OCI-LY7 (cell line): ENCODE measurements at regions not wholly inside any gene's neighbourhood (a gene's known extent, or its start where the extent isn't known, plus 50 kb on each side); places are given as distances from the start of the nearest gene placed in this dataset.

Experiments used
- BruUV-seq: library from RNA; stranded (reverse); fragments of 400-500 nt; replicated peaks from 2 replicates; lab custom pipeline; 2021; lab: Mats Ljungman, UMichigan
- CTCF ChIA-PET: fragments of 300-600 bp; sonication (Branson Sonifier 250); formaldehyde crosslinking; loops from one replicate; lab custom pipeline; 2022; ENCODE audit warnings: antibody characterized with exemption; ENCODE audit not compliant: unreplicated experiment; lab: Charles Lee
- POLR2A ChIA-PET: fragments of 300-600 bp; sonication (Branson Sonifier 250); formaldehyde crosslinking; loops from one replicate; lab custom pipeline; 2022; ENCODE audit warnings: antibody characterized with exemption; lab: Charles Lee
- DNase-seq: peaks from one replicate; pipeline ENCODE4 v3.0.0-alpha.2; 2015; ENCODE audit warnings: low spot score
- H2AFZ ChIP-seq: fragments of 200-600 bp; sonication (generic), shearing (Covaris generic); 2 replicates; pipeline ENCODE4 v1.6.1; 2014; ENCODE audit warnings: mild to moderate bottlenecking, antibody characterized with exemption, low read length, moderate library complexity
- H3K27ac ChIP-seq: fragments of 200-600 bp; sonication (generic); 2 replicates; pipeline ENCODE4 v1.5.1; 2014; ENCODE audit warnings: mixed run types, low read depth, mild to moderate bottlenecking, moderate library complexity, low read length, inconsistent platforms; ENCODE audit not compliant: poor library complexity, severe bottlenecking
- H3K36me3 ChIP-seq: fragments of 200-600 bp; sonication (generic); 2 replicates; pipeline ENCODE4 v1.6.1; 2014; ENCODE audit warnings: mild to moderate bottlenecking, antibody characterized with exemption, low read length, moderate library complexity, mixed read lengths; ENCODE audit not compliant: insufficient read depth
- H3K4me1 ChIP-seq: fragments of 200-600 bp; sonication (generic); 2 replicates; pipeline ENCODE4 v1.5.1; 2014; ENCODE audit warnings: mild to moderate bottlenecking, low read length; ENCODE audit not compliant: insufficient read depth, poor library complexity, severe bottlenecking
- H3K4me2 ChIP-seq: fragments of 200-600 bp; sonication (generic); 2 replicates; pipeline ENCODE4 v1.6.1; 2014; ENCODE audit warnings: mild to moderate bottlenecking, low read length
- H3K4me3 ChIP-seq: fragments of 200-600 bp; sonication (generic); 2 replicates; pipeline ENCODE4 v1.5.1; 2014; ENCODE audit warnings: mild to moderate bottlenecking, low read depth, low read length; ENCODE audit not compliant: poor library complexity, severe bottlenecking
- H3K79me2 ChIP-seq: fragments of 200-600 bp; sonication (generic); 2 replicates; pipeline ENCODE4 v1.6.1; 2016; ENCODE audit warnings: low read depth, mild to moderate bottlenecking, low read length, moderate library complexity, mixed read lengths; ENCODE audit not compliant: insufficient read depth
- H3K9me2 ChIP-seq: fragments of 200-600 bp; sonication (generic); 2 replicates; pipeline ENCODE4 v1.6.1; 2016; ENCODE audit warnings: mild to moderate bottlenecking, low read length, mixed read lengths; ENCODE audit not compliant: insufficient read depth
- H3K9me3 ChIP-seq: fragments of 200-600 bp; sonication (generic); 2 replicates; pipeline ENCODE4 v1.6.1; 2014; ENCODE audit warnings: mild to moderate bottlenecking, mixed run types, low read length, mixed read lengths
- H4K20me1 ChIP-seq: fragments of 200-600 bp; sonication (generic); 2 replicates; pipeline ENCODE4 v1.6.1; 2014; ENCODE audit warnings: mild to moderate bottlenecking, antibody characterized with exemption, low read length, moderate library complexity, mixed read lengths; ENCODE audit not compliant: insufficient read depth
- CTCF ChIP-seq: fragments of 200-600 bp; sonication (generic); conservative IDR thresholded peaks from 2 replicates; pipeline ENCODE4 v1.5.1; 2014; ENCODE audit warnings: mild to moderate bottlenecking, antibody characterized with exemption, low read length, moderate library complexity, mixed read lengths
- EZH2phosphoT487 ChIP-seq: fragments of 200-600 bp; sonication (generic); IDR thresholded peaks from 2 replicates; pipeline ENCODE4 v1.6.1; 2018; ENCODE audit warnings: low read depth, borderline replicate concordance, mild to moderate bottlenecking, mixed run types, antibody characterized with exemption, low read length, moderate library complexity, mixed read lengths
- intact Hi-C: fragments of 100-400 bp; cut with micrococcal nuclease; formaldehyde crosslinking; loops from one replicate; pipeline ENCODE4 v1.10.0; 2022; ENCODE audit not compliant: unreplicated experiment

DNA sequence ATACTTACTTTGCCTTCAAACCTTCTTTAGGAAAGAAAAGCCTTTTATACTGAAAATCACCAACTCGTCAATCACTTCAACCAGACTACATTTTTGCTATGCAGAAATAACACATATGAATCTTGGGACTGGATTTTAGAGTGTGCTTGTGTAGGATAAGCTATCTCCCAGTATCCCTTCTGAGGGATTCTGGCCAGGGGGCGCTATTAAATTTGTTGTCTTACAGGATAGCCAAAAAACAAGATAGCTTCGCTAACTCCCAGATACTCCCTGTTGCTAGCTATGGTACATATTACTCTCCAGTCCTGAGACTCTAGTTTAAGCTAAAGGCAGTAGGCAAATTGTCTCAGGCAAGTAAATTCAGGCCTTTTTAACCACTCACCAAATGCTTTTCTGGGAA lies 167.2 kb downstream of the LHFPL1 start:
- no peak for TF ChIP-seq CTCF
- no peak for TF ChIP-seq EZH2phosphoT487
- Histone ChIP-seq H3K79me2 (no peaks in the 10 kb centered on the region), H3K4me1 (no peaks in the 10 kb centered on the region), H3K4me3 (no peak overlapping the region), H3K9me3 (no peaks in the 10 kb centered on the region), H2AFZ (no peak overlapping the region), H4K20me1 (no peaks in the 10 kb centered on the region), H3K9me2 (no peaks in the 10 kb centered on the region), H3K27ac (no peak overlapping the region), H3K36me3 (no peaks in the 10 kb centered on the region), H3K4me2 (no peak overlapping the region)
- POLR2A ChIA-PET, result interaction anchor here (0.6 kb wide), 1 partner anchor 281 kb away, joined by 4 read pairs; no protein-coding TSS in a partner anchor
- intact Hi-C loops, result no loop called here
- DNase-seq, result no peak
- no TSS peak for BruUV-seq
- CTCF ChIA-PET, result no interaction called here

DNA sequence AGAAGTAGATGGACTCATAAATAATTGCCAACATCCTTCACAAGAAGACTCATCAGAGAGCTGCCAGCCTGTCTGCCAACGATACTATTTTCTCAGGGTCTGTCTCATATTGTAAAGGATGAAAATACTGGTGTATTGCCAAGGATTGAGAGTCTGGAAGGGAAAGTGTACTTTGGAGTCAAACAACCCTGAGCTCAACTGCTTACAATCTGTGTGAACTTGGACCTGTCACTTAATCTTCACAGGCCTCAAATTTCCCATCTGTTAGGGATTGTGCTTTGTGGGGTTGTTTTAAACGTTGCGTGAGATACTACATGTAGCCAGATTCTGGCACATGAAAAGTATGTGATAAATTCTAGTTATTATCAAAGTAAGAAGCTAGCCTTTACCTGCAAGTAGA lies 169.1 kb downstream of the LHFPL1 start:
- H3K79me2 ChIP-seq, result no peaks in the 10 kb centered on the region
- no peak overlapping the region for H3K27ac ChIP-seq
- H3K36me3 ChIP-seq, result no peaks in the 10 kb centered on the region
- H3K4me2 ChIP-seq, result no peak overlapping the region
- intact Hi-C loops, result no loop called here
- no peaks in the 10 kb centered on the region for H3K9me3 ChIP-seq
- ChIA-PET CTCF (no interaction called here), POLR2A (no interaction called here)
- H2AFZ ChIP-seq, result no peak overlapping the region
- H3K4me1 ChIP-seq, result no peaks in the 10 kb centered on the region
- TF ChIP-seq CTCF (no peak), EZH2phosphoT487 (no peak)
- no peaks in the 10 kb centered on the region for H4K20me1 ChIP-seq
- no peak for DNase-seq
- no peaks in the 10 kb centered on the region for H3K9me2 ChIP-seq
- no TSS peak for BruUV-seq
- H3K4me3 ChIP-seq, result no peak overlapping the region

DNA sequence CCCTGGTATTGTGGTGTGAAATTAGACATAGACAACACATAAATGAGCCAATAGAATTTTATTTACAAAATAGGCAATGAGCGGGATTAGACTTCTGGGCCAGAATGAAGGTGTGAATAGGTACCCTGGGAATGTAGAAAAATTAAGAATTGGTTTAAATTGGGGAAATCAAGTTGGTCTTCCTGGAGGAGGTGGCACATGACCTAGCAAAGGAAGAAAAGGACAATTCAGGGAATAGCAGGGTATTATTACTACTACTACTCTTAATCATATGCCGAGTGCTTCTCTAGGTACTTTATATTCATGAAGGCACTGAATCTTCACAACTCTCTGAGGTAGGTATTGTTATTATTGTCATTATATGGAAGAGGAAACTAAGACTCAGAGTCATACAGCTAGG lies 202.1 kb downstream of the LHFPL1 start:
- no peaks in the 10 kb centered on the region for H3K9me3 ChIP-seq
- POLR2A ChIA-PET, result no interaction called here
- no peak overlapping the region for H3K4me2 ChIP-seq
- no peaks in the 10 kb centered on the region for H3K79me2 ChIP-seq
- H2AFZ ChIP-seq, result no peak overlapping the region
- TF ChIP-seq CTCF, result no peak
- TF ChIP-seq EZH2phosphoT487, result no peak
- H3K4me3 ChIP-seq, result no peak overlapping the region
- intact Hi-C loops, result no loop called here
- no peaks in the 10 kb centered on the region for H4K20me1 ChIP-seq
- no peaks in the 10 kb centered on the region for H3K36me3 ChIP-seq
- BruUV-seq, result no TSS peak
- no peak for DNase-seq
- no peaks in the 10 kb centered on the region for H3K9me2 ChIP-seq
- CTCF ChIA-PET, result no interaction called here
- H3K4me1 ChIP-seq, result no peaks in the 10 kb centered on the region
- no peak overlapping the region for H3K27ac ChIP-seq
